ENCODE measurements at regions not wholly inside any gene's neighbourhood (a gene's known extent, or its start where the extent isn't known, plus 50 kb on each side); places are given as distances from the start of the nearest gene placed in this dataset.

- no peak overlapping the region for H3K4me3 Mint-ChIP-seq
- H3K27ac Mint-ChIP-seq, result no peak overlapping the region
- intact Hi-C loops (cut with micrococcal nuclease), result no loop called here
- ChIA-PET POLR2A (ENCODE audit: partially characterized antibody) (no interaction called here), CTCF (ENCODE audit: partially characterized antibody) (no interaction called here)
- H3K4me3 ChIP-seq (ENCODE audit: low read length in 2 of 2), result no peak overlapping the region
- no peak for DNase-seq
- H3K27ac ChIP-seq (ENCODE audit: low read depth, low read length), result no peak overlapping the region
- peaks cover 0 to 1% of the 10 kb centered on the region in 2 donors for H3K27me3 Mint-ChIP-seq
- H3K36me3 Mint-ChIP-seq, result no peaks in the 10 kb centered on the region
- peaks cover 0 to 3% (median 0%) of the 10 kb centered on the region in 8 donors for H3K9me3 Mint-ChIP-seq
- no peaks in the 10 kb centered on the region for H3K27me3 ChIP-seq (ENCODE audit: insufficient read depth, low read length)
- H3K9me3 ChIP-seq (ENCODE audit: control insufficient read depth in 1 of 2, low read length in 2 of 2), result no peaks in the 10 kb centered on the region
- no peaks in the 10 kb centered on the region for H3K36me3 ChIP-seq (ENCODE audit: insufficient read depth, low read length)
- no peaks in the 10 kb centered on the region for H3K4me1 Mint-ChIP-seq
- no peaks in the 10 kb centered on the region for H3K4me1 ChIP-seq (ENCODE audit: insufficient read depth, low read length)
Observed at GRCh38 chr20:22908437-22908836, 126.7 kb upstream of the SSTR4 start.

GRCh38 chr20:22908944-22909343 is 126.2 kb upstream of the SSTR4 start:
- H3K27me3 ChIP-seq (ENCODE audit: insufficient read depth, low read length), result no peaks in the 10 kb centered on the region
- Mint-ChIP-seq H3K9me3 (peaks cover 0 to 5% (median 2%) of the 10 kb centered on the region in 8 donors), H3K4me3 (no peak overlapping the region), H3K4me1 (no peaks in the 10 kb centered on the region), H3K36me3 (no peaks in the 10 kb centered on the region), H3K27ac (no peak overlapping the region), H3K27me3 (peaks cover 0 to 1% of the 10 kb centered on the region in 2 donors)
- no peaks in the 10 kb centered on the region for H3K9me3 ChIP-seq (ENCODE audit: control insufficient read depth in 1 of 2, low read length in 2 of 2)
- intact Hi-C loops (cut with micrococcal nuclease), result no loop called here
- ChIA-PET POLR2A (ENCODE audit: partially characterized antibody) (no interaction called here), CTCF (ENCODE audit: partially characterized antibody) (no interaction called here)
- H3K36me3 ChIP-seq (ENCODE audit: insufficient read depth, low read length), result no peaks in the 10 kb centered on the region
- H3K4me3 ChIP-seq (ENCODE audit: low read length in 2 of 2), result no peak overlapping the region
- no peak for DNase-seq
- H3K4me1 ChIP-seq (ENCODE audit: insufficient read depth, low read length), result no peaks in the 10 kb centered on the region
- no peak overlapping the region for H3K27ac ChIP-seq (ENCODE audit: low read depth, low read length)

GRCh38 chr20:22909436-22909835 is 125.7 kb upstream of the SSTR4 start:
- H3K27me3 Mint-ChIP-seq, result peaks cover 0 to 1% of the 10 kb centered on the region in 2 donors
- no peaks in the 10 kb centered on the region for H3K4me1 ChIP-seq (ENCODE audit: insufficient read depth, low read length)
- intact Hi-C loops (cut with micrococcal nuclease), result no loop called here
- H3K27me3 ChIP-seq (ENCODE audit: insufficient read depth, low read length), result no peaks in the 10 kb centered on the region
- no peaks in the 10 kb centered on the region for H3K4me1 Mint-ChIP-seq
- ChIA-PET CTCF (ENCODE audit: partially characterized antibody) (no interaction called here), POLR2A (ENCODE audit: partially characterized antibody) (no interaction called here)
- H3K9me3 ChIP-seq (ENCODE audit: control insufficient read depth in 1 of 2, low read length in 2 of 2), result no peaks in the 10 kb centered on the region
- no peaks in the 10 kb centered on the region for H3K36me3 Mint-ChIP-seq
- no peak for DNase-seq
- H3K4me3 Mint-ChIP-seq, result no peak overlapping the region
- no peak overlapping the region for H3K4me3 ChIP-seq (ENCODE audit: low read length in 2 of 2)
- no peak overlapping the region for H3K27ac ChIP-seq (ENCODE audit: low read depth, low read length)
- H3K36me3 ChIP-seq (ENCODE audit: insufficient read depth, low read length), result no peaks in the 10 kb centered on the region
- no peak overlapping the region for H3K27ac Mint-ChIP-seq
- H3K9me3 Mint-ChIP-seq, result peaks cover 0 to 9% (median 3%) of the 10 kb centered on the region in 8 donors

GRCh38 chr20:22910287-22910852 is 124.7 kb upstream of the SSTR4 start:
- H3K27me3 Mint-ChIP-seq, result peaks cover 0 to 1% of the 10 kb centered on the region in 2 donors
- no peaks in the 10 kb centered on the region for H3K27me3 ChIP-seq (ENCODE audit: insufficient read depth, low read length)
- no peaks in the 10 kb centered on the region for H3K4me1 Mint-ChIP-seq
- no peak overlapping the region for H3K4me3 Mint-ChIP-seq
- intact Hi-C loops (cut with micrococcal nuclease), result no loop called here
- H3K9me3 ChIP-seq (ENCODE audit: control insufficient read depth in 1 of 2, low read length in 2 of 2), result no peaks in the 10 kb centered on the region
- H3K9me3 Mint-ChIP-seq, result peaks cover 0 to 16% (median 6%) of the 10 kb centered on the region in 8 donors
- no peaks in the 10 kb centered on the region for H3K36me3 Mint-ChIP-seq
- DNase-seq, result no peak
- no peaks in the 10 kb centered on the region for H3K4me1 ChIP-seq (ENCODE audit: insufficient read depth, low read length)
- no peak overlapping the region for H3K27ac ChIP-seq (ENCODE audit: low read depth, low read length)
- ChIA-PET POLR2A (ENCODE audit: partially characterized antibody) (no interaction called here), CTCF (ENCODE audit: partially characterized antibody) (no interaction called here)
- no peaks in the 10 kb centered on the region for H3K36me3 ChIP-seq (ENCODE audit: insufficient read depth, low read length)
- no peak overlapping the region for H3K27ac Mint-ChIP-seq
- H3K4me3 ChIP-seq (ENCODE audit: low read length in 2 of 2), result no peak overlapping the region

GRCh38 chr20:22914291-22914690 is 120.8 kb upstream of the SSTR4 start:
- CTCF ChIA-PET (ENCODE audit: partially characterized antibody), result no interaction called here
- intact Hi-C loops (cut with micrococcal nuclease), result no loop called here
- no peak for DNase-seq
- POLR2A ChIA-PET (ENCODE audit: partially characterized antibody), result no interaction called here
- Mint-ChIP-seq H3K4me1 (no peaks in the 10 kb centered on the region), H3K27ac (no peak overlapping the region), H3K4me3 (no peak overlapping the region), H3K36me3 (no peaks in the 10 kb centered on the region), H3K27me3 (peaks cover 0 to 2% of the 10 kb centered on the region in 2 donors), H3K9me3 (peaks cover 0 to 16% (median 6%) of the 10 kb centered on the region in 8 donors)
- no peaks in the 10 kb centered on the region for H3K36me3 ChIP-seq (ENCODE audit: insufficient read depth, low read length)
- no peak overlapping the region for H3K4me3 ChIP-seq (ENCODE audit: low read length in 2 of 2)
- H3K27ac ChIP-seq (ENCODE audit: low read depth, low read length), result no peak overlapping the region
- H3K4me1 ChIP-seq (ENCODE audit: insufficient read depth, low read length), result no peaks in the 10 kb centered on the region
- H3K9me3 ChIP-seq (ENCODE audit: control insufficient read depth in 1 of 2, low read length in 2 of 2), result no peaks in the 10 kb centered on the region
- no peaks in the 10 kb centered on the region for H3K27me3 ChIP-seq (ENCODE audit: insufficient read depth, low read length)

- Histone ChIP-seq H3K27me3 (ENCODE audit: insufficient read depth, low read length) (no peaks in the 10 kb centered on the region), H3K9me3 (ENCODE audit: control insufficient read depth in 1 of 2, low read length in 2 of 2) (no peaks in the 10 kb centered on the region), H3K4me1 (ENCODE audit: insufficient read depth, low read length) (no peaks in the 10 kb centered on the region), H3K27ac (ENCODE audit: low read depth, low read length) (no peak overlapping the region), H3K4me3 (ENCODE audit: low read length in 2 of 2) (no peak overlapping the region), H3K36me3 (ENCODE audit: insufficient read depth, low read length) (no peaks in the 10 kb centered on the region)
- DNase-seq, result no peak
- Mint-ChIP-seq H3K9me3 (peaks cover 0 to 16% (median 7%) of the 10 kb centered on the region in 8 donors), H3K4me1 (no peaks in the 10 kb centered on the region), H3K27me3 (peaks cover 0 to 2% of the 10 kb centered on the region in 2 donors), H3K36me3 (no peaks in the 10 kb centered on the region), H3K4me3 (no peak overlapping the region), H3K27ac (no peak overlapping the region)
- intact Hi-C loops (cut with micrococcal nuclease), result no loop called here
- CTCF ChIA-PET (ENCODE audit: partially characterized antibody), result no interaction called here
- POLR2A ChIA-PET (ENCODE audit: partially characterized antibody), result no interaction called here
Observed at GRCh38 chr20:22915512-22915911, 119.6 kb upstream of the SSTR4 start.

GRCh38 chr20:22916021-22916842 is 118.9 kb upstream of the SSTR4 start:
- Mint-ChIP-seq H3K9me3 (peaks cover 0 to 16% (median 7%) of the 10 kb centered on the region in 8 donors), H3K4me1 (no peaks in the 10 kb centered on the region)
- intact Hi-C loops (cut with micrococcal nuclease), result no loop called here

More at GRCh38 chr20:22916021-22916842, 118.9 kb upstream of the SSTR4 start:
- no peak overlapping the region for H3K27ac ChIP-seq (ENCODE audit: low read depth, low read length)
- Mint-ChIP-seq H3K27ac (no peak overlapping the region), H3K27me3 (peaks cover 0 to 2% of the 10 kb centered on the region in 2 donors), H3K36me3 (no peaks in the 10 kb centered on the region), H3K4me3 (no peak overlapping the region)
- H3K27me3 ChIP-seq (ENCODE audit: insufficient read depth, low read length), result no peaks in the 10 kb centered on the region
- no peaks in the 10 kb centered on the region for H3K9me3 ChIP-seq (ENCODE audit: control insufficient read depth in 1 of 2, low read length in 2 of 2)
- H3K4me1 ChIP-seq (ENCODE audit: insufficient read depth, low read length), result no peaks in the 10 kb centered on the region
- no peak overlapping the region for H3K4me3 ChIP-seq (ENCODE audit: low read length in 2 of 2)
- ChIA-PET CTCF (ENCODE audit: partially characterized antibody) (no interaction called here), POLR2A (ENCODE audit: partially characterized antibody) (no interaction called here)
- DNase-seq, result no peak
- H3K36me3 ChIP-seq (ENCODE audit: insufficient read depth, low read length), result no peaks in the 10 kb centered on the region
